ENCODE measurements at regions not wholly inside any gene's neighbourhood (a gene's known extent, or its start where the extent isn't known, plus 50 kb on each side); places are given as distances from the start of the nearest gene placed in this dataset.

DNA sequence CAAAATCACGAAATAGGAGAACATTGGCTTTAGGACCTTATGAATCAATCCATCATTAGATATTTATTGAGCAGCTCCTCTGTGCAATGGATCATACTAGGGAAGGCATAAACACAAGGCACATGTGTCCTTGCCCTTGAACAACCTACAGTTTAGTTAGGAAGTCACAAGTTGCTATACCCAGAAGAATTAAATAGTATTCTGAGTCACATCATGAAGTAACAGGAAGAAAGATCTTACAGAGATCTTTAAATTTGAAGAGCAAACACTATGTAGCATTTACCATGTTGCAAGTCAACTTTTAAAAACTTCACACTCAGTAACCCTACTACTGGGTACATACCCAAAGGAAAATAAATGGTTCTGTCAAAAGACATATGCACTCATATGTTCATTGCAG is 355.2 kb upstream of the SLC14A2 start:
- TF ChIP-seq, protein P1, sequence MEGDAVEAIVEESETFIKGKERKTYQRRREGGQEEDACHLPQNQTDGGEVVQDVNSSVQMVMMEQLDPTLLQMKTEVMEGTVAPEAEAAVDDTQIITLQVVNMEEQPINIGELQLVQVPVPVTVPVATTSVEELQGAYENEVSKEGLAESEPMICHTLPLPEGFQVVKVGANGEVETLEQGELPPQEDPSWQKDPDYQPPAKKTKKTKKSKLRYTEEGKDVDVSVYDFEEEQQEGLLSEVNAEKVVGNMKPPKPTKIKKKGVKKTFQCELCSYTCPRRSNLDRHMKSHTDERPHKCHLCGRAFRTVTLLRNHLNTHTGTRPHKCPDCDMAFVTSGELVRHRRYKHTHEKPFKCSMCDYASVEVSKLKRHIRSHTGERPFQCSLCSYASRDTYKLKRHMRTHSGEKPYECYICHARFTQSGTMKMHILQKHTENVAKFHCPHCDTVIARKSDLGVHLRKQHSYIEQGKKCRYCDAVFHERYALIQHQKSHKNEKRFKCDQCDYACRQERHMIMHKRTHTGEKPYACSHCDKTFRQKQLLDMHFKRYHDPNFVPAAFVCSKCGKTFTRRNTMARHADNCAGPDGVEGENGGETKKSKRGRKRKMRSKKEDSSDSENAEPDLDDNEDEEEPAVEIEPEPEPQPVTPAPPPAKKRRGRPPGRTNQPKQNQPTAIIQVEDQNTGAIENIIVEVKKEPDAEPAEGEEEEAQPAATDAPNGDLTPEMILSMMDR (conservative IDR thresholded peaks at IDR 0.05; ENCODE audit: low read depth in 2 of 2), result no peak
- no peak for TF ChIP-seq EZH2 (IDR thresholded peaks at IDR 0.05; ENCODE audit: low read depth, unreplicated experiment)
- TF ChIP-seq, protein P2, sequence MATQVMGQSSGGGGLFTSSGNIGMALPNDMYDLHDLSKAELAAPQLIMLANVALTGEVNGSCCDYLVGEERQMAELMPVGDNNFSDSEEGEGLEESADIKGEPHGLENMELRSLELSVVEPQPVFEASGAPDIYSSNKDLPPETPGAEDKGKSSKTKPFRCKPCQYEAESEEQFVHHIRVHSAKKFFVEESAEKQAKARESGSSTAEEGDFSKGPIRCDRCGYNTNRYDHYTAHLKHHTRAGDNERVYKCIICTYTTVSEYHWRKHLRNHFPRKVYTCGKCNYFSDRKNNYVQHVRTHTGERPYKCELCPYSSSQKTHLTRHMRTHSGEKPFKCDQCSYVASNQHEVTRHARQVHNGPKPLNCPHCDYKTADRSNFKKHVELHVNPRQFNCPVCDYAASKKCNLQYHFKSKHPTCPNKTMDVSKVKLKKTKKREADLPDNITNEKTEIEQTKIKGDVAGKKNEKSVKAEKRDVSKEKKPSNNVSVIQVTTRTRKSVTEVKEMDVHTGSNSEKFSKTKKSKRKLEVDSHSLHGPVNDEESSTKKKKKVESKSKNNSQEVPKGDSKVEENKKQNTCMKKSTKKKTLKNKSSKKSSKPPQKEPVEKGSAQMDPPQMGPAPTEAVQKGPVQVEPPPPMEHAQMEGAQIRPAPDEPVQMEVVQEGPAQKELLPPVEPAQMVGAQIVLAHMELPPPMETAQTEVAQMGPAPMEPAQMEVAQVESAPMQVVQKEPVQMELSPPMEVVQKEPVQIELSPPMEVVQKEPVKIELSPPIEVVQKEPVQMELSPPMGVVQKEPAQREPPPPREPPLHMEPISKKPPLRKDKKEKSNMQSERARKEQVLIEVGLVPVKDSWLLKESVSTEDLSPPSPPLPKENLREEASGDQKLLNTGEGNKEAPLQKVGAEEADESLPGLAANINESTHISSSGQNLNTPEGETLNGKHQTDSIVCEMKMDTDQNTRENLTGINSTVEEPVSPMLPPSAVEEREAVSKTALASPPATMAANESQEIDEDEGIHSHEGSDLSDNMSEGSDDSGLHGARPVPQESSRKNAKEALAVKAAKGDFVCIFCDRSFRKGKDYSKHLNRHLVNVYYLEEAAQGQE (IDR thresholded peaks at IDR 0.05; ENCODE audit: unreplicated experiment), result no peak
